AG10803 (cell line): ENCODE measurements at regions not wholly inside any gene's neighbourhood (a gene's known extent, or its start where the extent isn't known, plus 50 kb on each side); places are given as distances from the start of the nearest gene placed in this dataset.

Experiments
- DNase-seq: peaks from one replicate; pipeline ENCODE4 v3.0.0; 2010; ENCODE audit warnings: low read depth
- H3K4me3 ChIP-seq: 2 replicates; pipeline ENCODE4 v1.5.1; 2011; ENCODE audit warnings: mild to moderate bottlenecking, low read length, control low read depth
- TF ChIP-seq, protein P1 (sequence below): conservative IDR thresholded peaks from 2 replicates; pipeline ENCODE4 v1.5.1; 2011; ENCODE audit warnings: mild to moderate bottlenecking, low read length, control low read depth, inconsistent platforms

DNA sequence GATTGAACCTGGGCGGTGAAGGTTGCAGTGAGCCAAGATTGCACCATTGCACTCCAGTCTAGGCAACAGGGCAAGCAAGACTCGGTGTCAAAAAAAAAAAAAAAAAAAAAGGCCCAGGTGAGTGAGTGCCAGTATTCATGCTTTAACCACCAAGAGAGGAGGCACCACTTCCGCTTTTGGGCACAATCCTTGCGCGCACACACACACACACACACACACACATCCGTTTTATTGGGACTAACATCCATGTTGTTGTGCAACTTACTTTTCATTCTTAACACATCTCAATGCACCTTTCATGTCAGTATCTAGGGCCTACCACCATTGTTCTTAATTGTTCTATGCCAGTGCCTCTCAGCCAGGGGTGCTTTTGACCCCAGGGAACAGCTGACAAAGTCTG is 263.0 kb downstream of the CDC5L start:
- TF ChIP-seq, protein P1, sequence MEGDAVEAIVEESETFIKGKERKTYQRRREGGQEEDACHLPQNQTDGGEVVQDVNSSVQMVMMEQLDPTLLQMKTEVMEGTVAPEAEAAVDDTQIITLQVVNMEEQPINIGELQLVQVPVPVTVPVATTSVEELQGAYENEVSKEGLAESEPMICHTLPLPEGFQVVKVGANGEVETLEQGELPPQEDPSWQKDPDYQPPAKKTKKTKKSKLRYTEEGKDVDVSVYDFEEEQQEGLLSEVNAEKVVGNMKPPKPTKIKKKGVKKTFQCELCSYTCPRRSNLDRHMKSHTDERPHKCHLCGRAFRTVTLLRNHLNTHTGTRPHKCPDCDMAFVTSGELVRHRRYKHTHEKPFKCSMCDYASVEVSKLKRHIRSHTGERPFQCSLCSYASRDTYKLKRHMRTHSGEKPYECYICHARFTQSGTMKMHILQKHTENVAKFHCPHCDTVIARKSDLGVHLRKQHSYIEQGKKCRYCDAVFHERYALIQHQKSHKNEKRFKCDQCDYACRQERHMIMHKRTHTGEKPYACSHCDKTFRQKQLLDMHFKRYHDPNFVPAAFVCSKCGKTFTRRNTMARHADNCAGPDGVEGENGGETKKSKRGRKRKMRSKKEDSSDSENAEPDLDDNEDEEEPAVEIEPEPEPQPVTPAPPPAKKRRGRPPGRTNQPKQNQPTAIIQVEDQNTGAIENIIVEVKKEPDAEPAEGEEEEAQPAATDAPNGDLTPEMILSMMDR: no peak
- H3K4me3 ChIP-seq: no peak overlapping the region
- DNase-seq: no peak

DNA sequence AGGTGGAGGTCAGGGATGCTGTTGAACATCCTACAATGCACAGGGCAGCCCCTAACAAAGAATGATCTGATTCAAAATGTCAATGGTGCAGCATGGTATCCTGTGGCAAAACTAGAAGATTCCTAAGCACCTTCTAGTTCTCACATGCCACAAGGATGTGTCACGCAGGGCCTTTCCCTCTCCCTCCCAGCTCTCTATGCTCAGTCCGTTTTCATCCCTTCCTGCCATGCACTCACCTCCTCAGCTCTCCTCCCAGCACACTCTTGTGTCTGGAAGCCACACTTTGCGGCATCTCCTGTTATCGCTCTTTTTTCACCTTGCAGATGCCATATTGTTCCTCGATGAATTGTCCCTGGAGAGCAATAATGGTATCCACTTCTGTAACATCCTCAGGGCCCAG is 263.4 kb downstream of the CDC5L start:
- DNase-seq: peak; percentile 60

DNA sequence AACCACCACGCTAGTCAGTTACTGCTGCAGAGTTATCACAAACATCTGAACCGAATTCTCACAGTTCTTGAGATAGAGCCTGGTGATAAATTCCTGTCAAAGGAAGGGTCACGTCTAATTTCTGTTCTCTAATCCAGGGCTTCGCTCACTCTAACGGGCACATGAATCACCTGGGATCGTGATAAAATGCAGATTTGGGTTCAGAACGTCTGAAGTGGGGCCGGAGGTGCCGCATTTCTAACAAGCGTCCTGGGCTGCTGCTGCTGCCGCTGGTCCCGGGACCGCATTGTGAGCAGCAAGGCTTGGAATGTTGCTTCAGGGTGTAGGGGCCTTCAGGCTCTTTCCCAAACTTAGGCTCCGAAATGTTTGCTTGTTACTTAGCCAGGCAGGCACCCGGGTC is 264.1 kb downstream of the CDC5L start:
- no peak overlapping the region for H3K4me3 ChIP-seq
- TF ChIP-seq, protein P1: no peak
- DNase-seq: no peak

More for the DNA sequence above, 263.4 kb downstream of the CDC5L start:
- TF ChIP-seq, protein P1: no peak
- H3K4me3 ChIP-seq: no peak overlapping the region

DNA sequence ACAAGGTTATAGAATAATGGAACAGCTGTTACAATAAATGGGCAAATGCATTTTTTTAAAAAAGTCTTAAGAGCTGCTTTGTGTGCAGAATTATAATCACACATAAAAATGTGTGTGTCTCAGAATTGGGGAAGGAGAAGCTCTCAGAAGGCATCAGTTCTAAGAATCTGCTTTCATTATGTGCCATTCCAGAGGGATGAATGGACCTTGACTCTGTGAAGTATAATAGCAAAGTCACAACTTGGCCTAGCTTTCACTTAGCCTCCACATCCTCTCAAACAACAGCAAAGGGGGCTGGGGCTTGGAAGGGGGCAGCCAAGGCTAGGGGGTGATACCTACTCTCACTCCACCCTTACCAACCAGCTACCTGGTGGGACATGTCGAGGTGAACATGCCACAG is 265.0 kb downstream of the CDC5L start:
- H3K4me3 ChIP-seq: no peak overlapping the region
- peak; percentile 65 for DNase-seq
- TF ChIP-seq, protein P1: no peak

DNA sequence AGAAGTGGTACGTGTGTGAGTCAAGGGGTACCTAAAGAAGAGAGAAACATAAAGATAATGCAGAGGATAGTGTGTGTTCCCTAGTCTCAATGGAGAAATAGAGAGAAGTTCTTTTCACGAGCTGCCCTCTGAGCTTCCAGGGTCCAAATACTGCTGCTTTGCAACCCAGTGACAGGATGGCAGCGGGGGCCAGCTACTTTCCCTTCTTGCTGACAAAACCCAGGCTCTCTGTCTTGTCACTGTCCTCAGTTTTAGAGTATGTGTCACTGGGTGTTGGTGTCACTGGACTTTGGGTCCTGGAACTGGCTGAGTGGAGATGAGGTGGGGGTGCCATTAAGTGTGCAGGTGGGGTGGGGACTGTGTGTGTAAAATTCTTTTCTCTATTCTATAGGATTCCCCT is 265.6 kb downstream of the CDC5L start:
- TF ChIP-seq, protein P1: no peak
- DNase-seq: no peak
- no peak overlapping the region for H3K4me3 ChIP-seq

DNA sequence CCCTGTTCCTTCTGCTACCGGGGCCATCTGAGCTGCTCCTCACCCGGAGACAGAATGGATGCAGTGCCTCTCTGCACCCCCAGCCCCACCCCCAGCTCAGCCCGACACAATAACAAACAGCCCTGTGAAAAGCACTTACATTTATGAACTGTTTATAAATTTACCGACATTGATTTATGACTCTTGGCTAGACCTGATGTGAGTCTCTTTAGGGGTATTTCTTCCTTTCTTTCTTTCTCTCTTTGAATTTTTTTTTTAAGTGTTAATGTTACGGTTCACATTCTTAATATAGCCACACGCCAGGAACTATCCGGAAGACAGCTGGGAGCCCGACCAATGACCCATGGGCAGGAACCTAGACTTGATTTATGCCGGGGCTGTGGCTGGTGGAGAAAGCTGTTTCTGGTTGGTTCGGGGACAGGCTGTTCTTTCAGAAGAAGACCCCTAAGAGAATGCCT is 266.3 kb downstream of the CDC5L start:
- TF ChIP-seq, protein P1: no peak
- H3K4me3 ChIP-seq: no peak overlapping the region
- peak; percentile 63 for DNase-seq

DNA sequence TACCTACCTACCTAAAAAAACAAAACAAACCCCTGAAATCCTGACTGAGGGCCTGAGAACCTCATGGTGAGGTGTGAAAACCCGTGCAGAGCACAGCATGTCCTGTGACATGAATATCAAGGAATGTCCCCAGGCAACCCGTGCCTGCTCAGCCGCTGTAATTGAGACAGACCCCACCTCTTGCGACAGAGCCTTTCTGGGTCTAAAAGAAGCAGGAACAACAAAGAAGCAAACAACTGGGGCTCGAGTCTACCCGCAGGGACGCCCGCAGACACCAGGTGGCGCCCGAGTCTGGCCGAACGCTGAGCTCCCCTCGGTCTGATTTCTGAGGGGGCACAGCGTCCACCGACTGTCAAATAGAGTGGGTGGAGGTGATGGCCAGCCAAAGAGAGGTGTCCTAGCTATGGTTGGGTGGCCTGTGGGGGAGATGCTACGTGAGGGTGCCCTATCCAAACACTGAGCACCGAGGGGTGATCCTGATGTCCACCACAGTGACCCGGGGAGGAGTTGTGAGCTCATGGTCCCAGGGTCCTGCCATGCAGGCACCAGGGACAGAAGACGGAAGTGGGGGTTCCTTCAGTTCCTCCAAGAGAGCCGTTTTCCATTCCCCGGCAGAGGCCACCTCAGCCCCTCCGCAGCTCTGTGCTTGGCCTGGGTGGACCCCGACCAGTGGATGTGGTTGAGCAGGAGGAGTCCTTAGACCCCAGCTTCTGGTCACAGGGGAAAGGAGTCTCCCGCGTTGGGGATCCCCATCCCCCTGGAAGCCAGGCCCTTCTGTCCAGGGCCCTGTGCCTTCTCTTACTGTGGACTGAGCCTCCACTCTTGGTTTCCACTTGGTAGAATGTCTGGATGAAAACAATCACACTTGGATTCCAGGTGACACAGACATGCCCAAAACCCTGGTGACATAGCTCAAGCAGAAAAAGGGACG is 268.2 kb downstream of the CDC5L start:
- peak; percentile 80 for DNase-seq
- H3K4me3 ChIP-seq: no peak overlapping the region
- TF ChIP-seq, protein P1: peak; percentile 95
